A172 (cell line): ENCODE measurements at regions not wholly inside any gene's neighbourhood (a gene's known extent, or its start where the extent isn't known, plus 50 kb on each side); places are given as distances from the start of the nearest gene placed in this dataset.

ENCODE experiments used
- DNase-seq: peaks from one replicate; pipeline ENCODE4 v3.0.0-alpha.2; 2015; ENCODE audit warnings: low spot score

DNA sequence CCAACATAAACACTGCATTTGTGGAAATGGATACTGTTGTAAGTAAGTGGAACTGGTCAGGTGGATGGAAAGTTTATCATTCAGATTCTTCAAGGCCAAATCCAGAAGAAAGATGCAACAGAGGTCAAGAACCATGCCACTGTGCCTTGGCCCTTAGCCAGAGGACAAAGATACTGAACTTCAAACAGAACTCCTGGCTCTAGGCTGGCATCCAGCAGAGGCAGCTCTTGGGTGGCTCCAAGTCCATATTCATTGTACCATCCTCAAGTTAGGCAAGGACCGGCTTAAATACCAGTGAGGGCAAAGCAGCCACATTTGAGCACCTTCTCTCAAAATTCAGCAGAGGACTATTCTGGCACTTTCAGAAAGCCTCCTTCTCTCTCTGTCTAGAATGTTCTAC is 53.2 kb downstream of the DNAAF9 start:
- DNase-seq = no peak

DNA sequence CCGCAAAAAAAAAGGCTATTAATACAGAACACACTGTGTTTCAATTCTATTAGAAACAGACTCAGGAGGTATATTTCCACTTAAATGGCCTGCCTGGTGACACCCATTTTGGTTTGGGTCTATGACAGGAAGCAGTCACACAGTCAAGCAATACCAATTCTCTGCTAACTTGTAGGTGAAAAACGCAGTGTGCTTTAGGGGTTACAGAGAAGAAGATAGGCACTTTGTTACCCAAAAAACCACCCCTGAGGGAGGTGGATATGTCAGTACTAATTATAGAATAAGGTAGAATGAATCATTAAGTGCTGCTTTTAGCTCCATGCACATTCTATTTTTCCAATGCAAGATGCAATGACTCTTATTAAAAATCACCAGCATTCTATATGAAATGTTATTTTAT is 53.8 kb downstream of the DNAAF9 start:
- DNase-seq = no peak

DNA sequence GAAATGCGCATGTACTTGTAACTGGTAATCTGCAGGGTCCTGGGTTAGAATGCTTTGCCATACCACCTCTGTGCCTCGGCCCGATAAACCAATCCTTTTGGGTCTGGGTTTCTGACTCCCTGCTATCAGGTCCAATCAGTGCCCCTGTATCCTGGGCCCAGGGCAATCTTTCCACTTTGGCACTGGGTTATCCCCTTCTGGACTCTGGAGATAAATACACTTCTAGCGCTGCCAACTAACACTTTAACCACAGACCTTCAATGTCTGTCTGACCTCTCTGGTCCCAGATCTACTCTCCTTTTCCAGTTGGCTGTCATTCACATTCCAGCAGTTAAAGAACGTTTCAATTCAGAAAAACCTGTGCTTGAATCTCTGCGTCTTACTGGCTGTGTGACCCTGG is 55.3 kb downstream of the DNAAF9 start:
- no peak for DNase-seq

DNA sequence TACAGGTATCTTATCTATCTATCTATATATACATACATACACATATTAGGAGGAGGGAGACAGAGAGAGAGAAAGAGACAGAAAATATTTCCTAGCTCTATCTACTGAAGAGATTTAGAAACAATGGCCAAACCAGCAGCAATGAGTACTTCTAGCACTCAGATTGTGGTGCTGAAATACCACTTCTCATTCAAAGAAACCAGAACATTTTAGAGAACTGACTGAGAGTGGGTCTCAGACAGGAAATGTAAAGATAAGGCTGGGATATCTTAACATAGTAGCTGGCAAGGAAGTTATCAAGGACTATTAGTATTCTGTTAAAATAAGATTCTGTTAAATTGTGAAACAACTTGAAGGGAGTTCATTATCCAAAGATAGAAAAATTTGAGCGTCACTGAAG is 57.0 kb downstream of the DNAAF9 start:
- DNase-seq = no peak

DNA sequence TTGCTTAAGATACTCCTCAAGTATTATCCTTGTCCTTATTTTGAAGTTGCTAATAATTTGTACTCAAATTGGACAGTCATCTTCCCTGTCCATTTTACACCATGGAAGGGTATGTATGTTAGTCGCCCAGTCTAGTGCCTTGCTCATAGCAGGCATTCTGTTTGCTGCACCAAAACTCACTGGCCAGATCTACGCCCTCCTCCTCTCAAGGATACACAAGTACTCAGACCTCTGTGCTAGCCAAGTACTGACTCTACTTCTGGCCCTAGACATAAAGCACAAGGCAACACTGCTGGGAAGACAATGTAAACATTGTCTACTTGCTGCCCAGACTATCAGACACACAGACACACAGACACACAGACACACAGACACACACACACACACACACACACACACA is 57.7 kb downstream of the DNAAF9 start:
- no peak for DNase-seq

DNA sequence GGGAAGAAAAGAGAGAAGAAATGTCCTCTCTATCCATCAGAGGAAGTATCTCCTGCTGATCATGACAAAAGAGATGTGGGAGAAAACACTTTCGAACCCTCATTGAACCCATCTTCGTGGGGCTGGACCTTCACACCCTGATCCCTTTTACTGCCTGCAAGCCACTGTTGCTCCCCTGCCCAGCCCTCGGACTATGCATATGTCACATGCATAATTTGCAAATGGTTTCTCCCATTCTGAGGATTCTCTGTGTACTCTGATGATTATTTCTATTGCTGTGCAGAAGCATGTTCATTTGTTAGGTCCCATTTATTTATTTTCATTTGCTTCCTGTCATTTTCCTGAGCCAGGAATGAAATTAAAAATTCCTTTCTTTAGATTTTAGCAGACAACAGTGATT is 64.7 kb downstream of the DNAAF9 start:
- no peak for DNase-seq

DNA sequence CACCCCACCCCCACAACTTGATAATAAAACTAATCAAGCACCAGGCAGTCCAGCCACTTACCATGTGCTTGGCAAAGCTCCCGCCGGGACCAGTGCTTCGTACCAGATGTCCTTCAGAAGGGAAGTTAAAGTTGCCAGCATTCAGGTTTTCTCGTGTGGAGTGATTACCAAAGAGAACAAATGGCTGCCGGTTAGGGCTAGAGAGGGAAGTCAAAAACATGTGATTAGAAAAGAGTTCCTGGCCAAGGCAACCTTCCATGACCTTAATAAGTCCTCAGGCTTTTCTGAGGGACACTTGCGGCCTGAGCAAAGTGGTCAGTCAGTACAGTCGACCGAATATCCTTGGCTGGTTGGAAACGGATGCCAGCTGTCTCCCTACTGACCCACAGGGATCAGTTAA is 67.0 kb downstream of the DNAAF9 start:
- no peak for DNase-seq

DNA sequence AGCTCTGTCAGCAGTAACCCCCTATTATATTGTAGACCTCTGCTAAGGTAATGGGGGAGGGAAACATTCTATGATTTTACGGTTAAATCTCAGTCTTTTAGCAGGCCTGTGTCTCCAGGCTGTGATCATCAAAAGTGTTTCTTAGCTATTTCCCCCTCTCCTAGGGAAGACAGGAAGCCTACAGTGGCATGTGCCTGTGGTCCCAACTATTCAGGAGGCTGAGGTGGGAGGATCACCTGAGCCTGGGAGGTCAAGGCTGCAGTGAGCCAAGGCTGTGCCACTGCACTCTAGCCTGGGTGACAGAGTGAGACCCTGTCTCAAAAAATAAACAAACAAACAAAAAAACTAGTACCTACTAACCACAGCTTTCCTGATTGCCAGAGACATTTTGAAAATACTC is 67.9 kb downstream of the DNAAF9 start:
- no peak for DNase-seq

DNA sequence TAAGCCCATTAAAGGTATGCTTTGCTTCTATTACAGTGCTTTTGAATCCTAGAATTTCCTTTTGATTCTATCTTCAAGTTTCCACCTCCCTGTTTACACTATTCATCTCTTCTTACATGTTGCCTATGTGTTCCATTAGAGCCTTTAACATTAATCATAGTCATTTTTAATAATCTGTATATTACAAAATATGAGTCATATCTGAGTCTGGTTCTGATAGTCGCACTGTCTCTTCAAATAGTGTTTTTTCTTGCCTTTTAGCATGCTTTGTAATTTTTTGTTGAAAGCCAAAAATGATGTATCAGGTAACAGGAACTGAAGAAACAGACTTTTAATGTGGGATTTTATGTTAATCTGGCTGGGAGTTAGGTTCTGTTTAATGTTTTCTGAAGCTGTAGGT is 68.4 kb downstream of the DNAAF9 start:
- no peak for DNase-seq

DNA sequence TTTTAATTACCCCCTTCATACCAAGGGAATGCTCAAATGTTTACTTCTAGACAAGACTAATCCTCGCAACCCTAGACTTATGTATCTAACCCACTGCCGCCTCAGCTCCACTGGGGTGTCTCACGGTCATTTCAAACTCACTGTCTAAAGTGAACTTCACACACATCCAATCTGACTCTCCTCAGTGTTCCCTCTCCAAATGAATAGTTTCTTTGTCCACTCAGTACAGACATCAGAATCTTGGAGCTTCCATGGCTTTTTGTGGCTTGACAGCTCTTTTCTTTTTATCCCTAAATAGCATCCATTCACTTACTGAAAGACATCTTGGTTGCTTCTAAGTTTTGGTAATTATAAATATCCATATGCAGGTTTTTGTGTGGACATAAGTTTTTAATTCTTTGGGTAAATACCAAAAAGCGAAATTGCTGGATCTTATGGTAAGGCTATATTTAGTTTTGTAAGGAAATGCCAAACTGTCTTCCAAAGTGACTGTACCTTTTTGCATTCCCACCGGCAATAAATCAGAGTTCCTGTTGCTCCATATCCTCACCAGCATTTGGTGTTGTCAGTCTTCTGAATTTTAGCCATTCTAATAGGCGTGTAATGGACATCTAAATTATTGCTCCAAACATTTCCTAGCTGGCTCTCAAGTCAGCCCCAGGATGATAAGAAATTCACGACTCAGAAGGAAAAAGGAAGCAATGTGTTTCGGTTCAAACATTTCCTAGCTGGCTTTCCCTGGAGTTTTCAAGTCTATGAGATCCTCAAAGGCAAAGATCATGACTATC is 73.1 kb downstream of the DNAAF9 start:
- DNase-seq = no peak

DNA sequence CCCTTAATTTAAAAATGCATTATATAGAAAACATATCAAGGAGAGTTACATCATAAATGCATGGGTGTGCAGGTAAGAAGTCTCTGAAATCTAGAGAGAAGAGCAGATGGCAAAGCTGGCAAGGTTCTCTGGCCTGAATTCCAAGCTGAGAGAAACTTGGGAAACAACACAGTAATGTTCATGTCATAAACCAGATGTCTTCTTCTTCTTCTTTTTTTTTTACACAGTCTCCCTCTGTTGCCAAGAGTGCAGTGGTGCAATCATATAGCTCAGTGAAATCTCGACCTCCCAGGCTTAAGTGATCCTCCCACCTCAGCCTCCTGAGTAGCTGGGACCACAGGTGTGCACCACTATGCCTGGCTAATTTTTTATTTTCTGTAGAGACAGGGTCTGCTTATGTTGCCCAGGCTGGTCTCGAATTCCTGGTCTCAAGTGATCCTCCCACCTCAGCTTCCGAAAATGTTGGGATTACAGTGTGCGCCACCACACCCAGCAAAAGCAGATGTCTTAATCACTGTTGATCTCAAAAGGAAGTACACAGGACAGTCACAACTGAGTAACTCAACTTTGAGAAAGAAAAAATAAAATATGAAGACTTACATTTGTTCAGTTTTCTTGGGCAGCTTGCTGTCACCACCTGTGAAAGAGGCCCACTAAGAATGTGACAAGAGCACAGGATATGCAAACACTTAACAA is 77.3 kb downstream of the DNAAF9 start:
- DNase-seq = no peak

DNA sequence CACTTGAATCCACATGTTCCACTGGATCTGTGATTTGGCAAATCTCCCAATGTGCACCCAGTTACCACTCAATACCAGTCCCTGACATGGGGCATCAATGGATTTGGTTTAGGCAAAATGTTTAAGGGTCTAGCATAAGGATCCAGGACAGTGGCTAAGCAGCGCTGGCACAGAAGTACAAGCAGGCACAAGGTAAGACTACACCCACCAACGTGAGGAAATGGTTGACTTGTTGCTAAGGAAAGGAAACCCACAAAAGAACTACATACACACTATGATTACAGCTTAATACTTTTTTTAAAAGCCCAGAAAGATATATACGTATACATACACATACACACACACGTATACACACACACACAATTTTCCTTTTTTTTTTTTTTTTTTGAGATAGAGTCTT is 79.0 kb downstream of the DNAAF9 start:
- no peak for DNase-seq

DNA sequence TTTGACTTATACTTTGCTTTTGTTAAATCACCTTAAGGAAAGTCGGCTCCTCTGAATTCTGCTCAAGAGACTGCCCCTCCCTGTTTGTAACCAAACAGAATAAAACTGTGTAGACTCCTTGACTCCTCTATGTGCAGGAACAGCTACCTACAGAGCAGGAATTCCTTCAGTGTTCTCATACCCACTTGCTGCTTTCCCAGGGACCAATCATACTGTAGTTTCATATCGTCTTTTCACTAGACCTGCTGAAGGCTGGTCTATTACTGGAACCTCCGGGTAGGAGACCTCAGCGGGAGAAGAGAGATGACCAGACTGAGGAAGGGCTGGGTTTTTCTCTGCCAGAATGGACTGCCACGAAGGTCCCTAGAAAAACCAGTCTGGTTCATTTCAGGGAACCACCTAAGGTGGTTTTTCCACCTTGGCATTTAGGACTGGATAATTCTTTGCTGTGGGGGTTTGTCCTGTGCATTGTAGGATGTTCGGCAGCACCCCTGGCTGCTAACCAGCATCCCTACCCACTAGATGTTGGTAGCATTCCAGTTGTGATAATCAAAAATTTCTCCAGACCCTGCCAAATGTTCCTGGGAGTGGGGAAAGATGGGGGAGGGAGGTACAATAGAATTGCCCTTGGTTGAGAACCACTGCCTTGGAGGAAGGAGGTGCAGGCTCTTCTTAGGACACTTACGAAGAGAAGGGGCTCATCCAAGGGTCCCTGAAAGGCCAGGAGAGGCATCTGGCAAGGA is 80.5 kb downstream of the DNAAF9 start:
- no peak for DNase-seq

DNA sequence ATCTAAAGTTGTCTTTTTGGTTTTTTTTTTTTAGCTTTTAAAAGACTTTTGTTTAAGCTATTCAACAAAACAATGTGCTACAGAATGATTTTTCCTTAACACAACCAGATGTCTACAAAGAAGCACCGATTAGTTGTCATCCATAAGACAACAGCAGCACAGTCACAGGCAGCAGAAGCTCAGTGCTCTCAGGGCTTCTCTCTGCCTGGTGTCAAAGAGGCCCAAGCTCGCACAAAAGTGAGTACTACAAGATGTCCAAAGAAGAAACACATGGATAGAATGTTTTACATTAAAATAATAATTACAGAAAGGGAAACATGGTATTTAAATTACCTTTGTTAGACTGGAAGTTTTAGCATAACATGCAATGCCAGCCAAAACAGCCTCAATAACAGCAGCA is 81.6 kb downstream of the DNAAF9 start:
- no peak for DNase-seq

DNA sequence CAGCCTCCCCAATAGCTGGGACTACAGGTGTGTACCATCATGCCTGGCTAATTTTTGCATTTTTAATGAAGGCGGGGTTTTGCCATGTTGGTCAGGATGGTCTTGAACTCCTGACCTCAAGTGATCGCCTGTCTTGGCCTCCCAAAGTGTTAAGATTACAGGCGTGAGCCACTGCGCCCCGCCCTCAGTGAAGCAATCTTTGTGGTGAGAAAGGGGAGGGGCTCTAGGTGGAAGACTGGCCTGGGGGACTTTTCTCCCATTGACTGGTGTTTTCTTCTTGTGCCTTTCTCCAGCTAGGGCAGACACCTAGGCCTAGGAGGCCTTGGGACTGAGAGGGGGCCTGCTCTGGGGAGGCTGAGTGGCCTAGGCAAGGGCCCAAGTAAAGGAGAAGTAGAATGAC is 84.1 kb downstream of the DNAAF9 start:
- peak; percentile 28 for DNase-seq

DNA sequence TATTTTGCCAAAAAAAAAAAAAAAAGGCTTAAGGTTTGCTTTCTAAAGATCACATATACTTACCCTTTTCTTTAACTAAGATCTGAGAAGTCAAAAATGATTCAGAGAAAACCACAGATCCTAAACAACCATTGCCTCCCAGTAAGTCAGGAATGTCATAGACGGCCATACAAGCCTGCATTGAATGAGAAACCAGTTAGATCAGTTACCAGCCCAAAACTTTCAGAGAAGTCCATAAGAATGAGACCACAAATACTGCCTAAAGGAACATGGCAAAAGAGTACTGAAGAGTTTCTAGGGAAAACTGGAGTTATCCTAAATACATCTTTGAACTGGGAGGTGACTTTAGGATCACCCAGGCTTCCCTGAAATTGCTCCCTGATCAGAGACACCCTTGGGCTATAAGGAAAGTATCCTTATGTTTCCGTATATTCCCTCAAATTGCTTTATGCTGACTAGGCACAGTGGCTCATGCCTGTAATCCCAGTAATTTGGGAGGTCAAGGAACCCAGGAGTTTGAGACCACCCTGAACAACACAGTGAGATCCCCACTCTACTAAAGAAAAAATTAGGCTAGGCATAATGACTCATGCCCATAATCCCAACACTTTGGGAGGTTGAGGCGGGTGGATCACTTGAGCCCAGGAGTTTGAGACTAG is 79.4 kb upstream of the SLC4A11 start:
- DNase-seq = no peak

DNA sequence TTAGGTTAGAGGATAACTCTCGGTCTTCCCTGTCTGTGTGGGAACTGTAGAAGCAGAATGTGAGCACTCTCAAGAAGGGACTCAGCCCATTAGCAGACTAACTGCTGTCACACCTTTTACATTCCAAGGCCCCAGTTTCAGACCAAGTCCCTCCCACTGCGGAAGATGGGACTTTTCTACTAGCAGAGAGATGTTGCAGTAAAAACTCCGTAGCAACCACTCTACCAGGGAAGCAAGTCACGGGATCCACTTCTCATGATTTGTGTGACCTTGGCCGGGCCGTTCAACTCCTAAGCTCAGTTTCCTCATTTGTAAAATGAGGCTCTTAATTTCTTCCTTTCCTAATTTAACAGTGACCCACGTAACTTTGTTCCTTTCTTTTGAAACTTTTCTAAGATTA is 77.1 kb upstream of the SLC4A11 start:
- no peak for DNase-seq

DNA sequence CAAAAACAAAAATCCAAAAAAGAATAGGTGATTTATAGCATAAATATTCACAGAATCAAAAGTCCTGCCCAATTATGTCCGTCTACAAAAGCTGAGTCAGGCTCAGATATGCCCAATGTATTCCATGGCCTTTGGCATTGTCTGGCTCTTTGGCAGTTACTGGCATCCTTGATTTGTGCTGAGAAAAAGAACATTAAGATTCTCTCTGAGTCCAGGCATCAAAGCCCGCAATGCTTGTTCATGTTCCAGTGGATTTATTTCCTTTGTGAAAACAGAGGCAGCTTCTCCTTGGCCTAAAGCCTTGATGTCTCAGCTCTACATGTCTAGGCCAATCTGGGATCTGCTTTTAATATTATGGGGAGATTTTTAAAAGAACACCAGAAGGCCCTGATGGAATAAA is 76.1 kb upstream of the SLC4A11 start:
- no peak for DNase-seq

DNA sequence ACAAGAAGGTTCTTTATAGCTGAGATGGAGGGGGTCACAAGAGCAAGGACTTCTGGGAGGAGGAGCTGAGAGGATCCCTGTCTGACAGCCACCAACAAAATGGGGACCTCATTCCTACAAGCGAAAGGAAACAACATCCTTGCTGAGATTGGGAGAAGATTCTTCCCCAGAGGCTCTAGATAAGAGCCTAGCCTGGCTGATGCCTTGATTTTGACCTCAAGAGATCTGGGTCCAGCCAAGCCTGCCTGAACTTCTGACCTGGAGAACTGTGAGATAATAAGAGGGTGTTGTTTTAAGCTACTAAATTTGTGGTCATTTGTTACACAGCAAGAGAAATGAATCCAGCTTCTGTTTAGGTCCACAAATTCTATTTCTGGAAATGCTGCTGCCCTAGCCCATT is 75.4 kb upstream of the SLC4A11 start:
- no peak for DNase-seq

DNA sequence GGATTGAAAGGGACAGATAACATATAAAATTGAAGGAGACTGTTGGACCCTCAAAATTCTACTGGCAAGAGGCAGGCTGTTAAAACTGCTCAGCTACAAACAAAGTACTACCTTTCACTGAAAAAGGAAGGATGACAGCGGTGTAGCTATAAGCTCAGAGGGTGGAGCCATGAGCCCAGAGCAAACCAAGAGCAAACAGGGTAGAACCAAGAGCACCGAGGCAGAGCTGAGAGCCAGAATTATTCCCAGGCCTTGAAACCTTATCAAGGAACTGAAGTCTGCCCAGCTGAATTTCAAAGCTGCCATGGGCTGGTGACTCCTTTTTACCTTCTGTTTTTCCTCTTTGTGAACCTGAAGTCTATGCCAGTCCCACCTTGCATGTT is 74.7 kb upstream of the SLC4A11 start:
- DNase-seq = no peak

DNA sequence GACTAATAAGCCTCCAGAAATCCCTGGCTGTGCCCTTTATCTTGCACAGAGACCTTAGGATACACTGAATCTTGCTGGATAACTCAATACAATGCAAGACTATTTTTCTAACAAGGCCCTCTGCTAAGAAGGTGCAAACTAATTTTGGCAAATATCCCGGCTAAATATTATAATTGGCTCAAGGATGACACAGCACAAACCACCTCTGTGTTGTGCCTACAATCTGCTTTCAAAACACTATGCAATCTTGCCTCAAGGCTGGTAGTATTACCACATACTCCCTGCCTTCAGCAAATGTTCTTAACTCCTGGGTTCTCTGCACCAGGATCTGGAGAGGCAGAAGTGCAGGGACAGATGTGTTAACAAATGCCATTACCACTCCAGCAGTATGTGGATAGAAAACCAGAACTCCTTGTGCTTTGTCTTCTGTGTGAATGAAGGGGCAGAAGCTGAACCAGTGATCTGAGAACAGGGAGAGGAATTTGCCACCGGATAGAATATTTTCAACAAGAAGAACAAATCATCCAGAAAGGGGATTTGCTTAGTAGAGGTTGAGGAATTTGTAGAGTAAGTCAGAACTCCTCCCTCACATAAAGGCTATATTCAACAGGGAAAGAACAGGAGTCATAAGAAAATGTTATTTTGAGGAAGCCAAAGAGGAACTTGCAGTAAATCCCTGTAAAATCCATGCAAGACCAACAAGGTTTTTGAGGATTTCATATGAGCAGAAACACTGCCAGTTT is 74.1 kb upstream of the SLC4A11 start:
- peak; percentile 26 for DNase-seq

DNA sequence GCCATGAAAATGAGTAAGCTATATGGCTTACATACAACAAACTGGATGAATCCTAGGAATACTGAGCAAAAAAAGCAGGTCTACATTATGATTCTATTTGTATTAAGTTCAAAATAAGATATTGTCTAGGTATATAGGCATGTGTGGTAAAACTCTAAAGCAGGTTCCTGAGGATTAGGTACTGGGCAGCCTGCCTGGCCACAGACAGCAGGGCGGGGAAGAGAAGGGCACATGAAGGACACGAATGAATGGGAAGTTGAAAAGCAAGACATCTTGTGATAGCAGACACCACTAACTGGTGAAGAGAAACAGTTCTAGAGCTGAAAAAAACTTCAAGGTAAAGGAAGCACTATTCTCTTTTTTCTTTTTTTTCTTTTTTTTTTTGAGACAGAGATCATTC is 72.6 kb upstream of the SLC4A11 start:
- no peak for DNase-seq
